ENCODE measurements at regions not wholly inside any gene's neighbourhood (a gene's known extent, or its start where the extent isn't known, plus 50 kb on each side); places are given as distances from the start of the nearest gene placed in this dataset.

- Histone ChIP-seq H3K9ac (ENCODE audit: insufficient read length, low read depth) (no peak overlapping the region), H3K27me3 (ENCODE audit: insufficient read depth, insufficient read length) (no peaks in the 10 kb centered on the region), H3K4me3 (ENCODE audit: insufficient read length, low read depth) (no peak overlapping the region), H3K4me1 (ENCODE audit: insufficient read depth, insufficient read length) (no peaks in the 10 kb centered on the region), H3K36me3 (ENCODE audit: insufficient read depth, insufficient read length, low read length) (no peaks in the 10 kb centered on the region), H3K9me3 (ENCODE audit: insufficient read depth, low read length) (no peaks in the 10 kb centered on the region)
- no peak for TF ChIP-seq YY1 (IDR thresholded peaks at IDR 0.05; ENCODE audit: insufficient read depth, insufficient read length)
- no peak for TF ChIP-seq SUZ12 (IDR thresholded peaks at IDR 0.05; ENCODE audit: extremely low read depth, insufficient read depth, insufficient read length)
- TF ChIP-seq ZNF274 (IDR thresholded peaks at IDR 0.05; ENCODE audit: low read depth, low read length), result no peak
- no peak for DNase-seq (ENCODE audit: low read depth, low spot score)
These were observed 86.1 kb downstream of the ZNF518B start for GRCh38 chr4:10371121-10371520.

GRCh38 chr4:10369517-10369916 lies 87.7 kb downstream of the ZNF518B start:
- Histone ChIP-seq H3K36me3 (ENCODE audit: insufficient read depth, insufficient read length, low read length) (no peaks in the 10 kb centered on the region), H3K9me3 (ENCODE audit: insufficient read depth, low read length) (no peaks in the 10 kb centered on the region), H3K4me3 (ENCODE audit: insufficient read length, low read depth) (no peak overlapping the region), H3K9ac (ENCODE audit: insufficient read length, low read depth) (no peak overlapping the region), H3K4me1 (ENCODE audit: insufficient read depth, insufficient read length) (no peaks in the 10 kb centered on the region), H3K27me3 (ENCODE audit: insufficient read depth, insufficient read length) (no peaks in the 10 kb centered on the region)
- no peak for TF ChIP-seq ZNF274 (IDR thresholded peaks at IDR 0.05; ENCODE audit: low read depth, low read length)
- no peak for TF ChIP-seq YY1 (IDR thresholded peaks at IDR 0.05; ENCODE audit: insufficient read depth, insufficient read length)
- no peak for TF ChIP-seq SUZ12 (IDR thresholded peaks at IDR 0.05; ENCODE audit: extremely low read depth, insufficient read depth, insufficient read length)
- no peak for DNase-seq (ENCODE audit: low read depth, low spot score)

- Histone ChIP-seq H3K36me3 (ENCODE audit: insufficient read depth, insufficient read length, low read length) (no peaks in the 10 kb centered on the region), H3K9ac (ENCODE audit: insufficient read length, low read depth) (no peak overlapping the region), H3K9me3 (ENCODE audit: insufficient read depth, low read length) (no peaks in the 10 kb centered on the region), H3K4me3 (ENCODE audit: insufficient read length, low read depth) (no peak overlapping the region), H3K27me3 (ENCODE audit: insufficient read depth, insufficient read length) (no peaks in the 10 kb centered on the region), H3K4me1 (ENCODE audit: insufficient read depth, insufficient read length) (no peaks in the 10 kb centered on the region)
- DNase-seq (ENCODE audit: low read depth, low spot score), result no peak
- no peak for TF ChIP-seq ZNF274 (IDR thresholded peaks at IDR 0.05; ENCODE audit: low read depth, low read length)
- no peak for TF ChIP-seq YY1 (IDR thresholded peaks at IDR 0.05; ENCODE audit: insufficient read depth, insufficient read length)
These were observed 90.6 kb downstream of the ZNF518B start for GRCh38 chr4:10366628-10367027.

- Histone ChIP-seq H3K9me3 (ENCODE audit: insufficient read depth, low read length) (no peaks in the 10 kb centered on the region), H3K27me3 (ENCODE audit: insufficient read depth, insufficient read length) (no peaks in the 10 kb centered on the region), H3K36me3 (ENCODE audit: insufficient read depth, insufficient read length, low read length) (no peaks in the 10 kb centered on the region), H3K9ac (ENCODE audit: insufficient read length, low read depth) (no peak overlapping the region), H3K4me1 (ENCODE audit: insufficient read depth, insufficient read length) (no peaks in the 10 kb centered on the region), H3K4me3 (ENCODE audit: insufficient read length, low read depth) (no peak overlapping the region)
- no peak for DNase-seq (ENCODE audit: low read depth, low spot score)
- TF ChIP-seq ZNF274 (IDR thresholded peaks at IDR 0.05; ENCODE audit: low read depth, low read length), result no peak
- no peak for TF ChIP-seq YY1 (IDR thresholded peaks at IDR 0.05; ENCODE audit: insufficient read depth, insufficient read length)
- no peak for TF ChIP-seq SUZ12 (IDR thresholded peaks at IDR 0.05; ENCODE audit: extremely low read depth, insufficient read depth, insufficient read length)
These were observed 93.0 kb downstream of the ZNF518B start for GRCh38 chr4:10364194-10364593.

GRCh38 chr4:10354746-10355145 lies 102.5 kb downstream of the ZNF518B start:
- H3K4me3 ChIP-seq (ENCODE audit: insufficient read length, low read depth), result no peak overlapping the region
- H3K9ac ChIP-seq (ENCODE audit: insufficient read length, low read depth), result no peak overlapping the region
- H3K9me3 ChIP-seq (ENCODE audit: insufficient read depth, low read length), result 0 out of 2 replicates have a peak, but pooled peaks cover 4% of the 10 kb centered on the region
- H3K27me3 ChIP-seq (ENCODE audit: insufficient read depth, insufficient read length), result no peaks in the 10 kb centered on the region
- no peaks in the 10 kb centered on the region for H3K36me3 ChIP-seq (ENCODE audit: insufficient read depth, insufficient read length, low read length)
- no peak for DNase-seq (ENCODE audit: low read depth, low spot score)
- no peaks in the 10 kb centered on the region for H3K4me1 ChIP-seq (ENCODE audit: insufficient read depth, insufficient read length)
- TF ChIP-seq SUZ12 (IDR thresholded peaks at IDR 0.05; ENCODE audit: extremely low read depth, insufficient read depth, insufficient read length) (no peak), YY1 (IDR thresholded peaks at IDR 0.05; ENCODE audit: insufficient read depth, insufficient read length) (no peak), ZNF274 (IDR thresholded peaks at IDR 0.05; ENCODE audit: low read depth, low read length) (no peak)

GRCh38 chr4:10354225-10354624 lies 103.0 kb downstream of the ZNF518B start:
- TF ChIP-seq ZNF274 (IDR thresholded peaks at IDR 0.05; ENCODE audit: low read depth, low read length) (no peak), SUZ12 (IDR thresholded peaks at IDR 0.05; ENCODE audit: extremely low read depth, insufficient read depth, insufficient read length) (no peak), YY1 (IDR thresholded peaks at IDR 0.05; ENCODE audit: insufficient read depth, insufficient read length) (no peak)
- Histone ChIP-seq H3K9me3 (ENCODE audit: insufficient read depth, low read length) (0 out of 2 replicates have a peak, but pooled peaks cover 4% of the 10 kb centered on the region), H3K4me3 (ENCODE audit: insufficient read length, low read depth) (no peak overlapping the region), H3K27me3 (ENCODE audit: insufficient read depth, insufficient read length) (no peaks in the 10 kb centered on the region), H3K36me3 (ENCODE audit: insufficient read depth, insufficient read length, low read length) (no peaks in the 10 kb centered on the region), H3K4me1 (ENCODE audit: insufficient read depth, insufficient read length) (no peaks in the 10 kb centered on the region), H3K9ac (ENCODE audit: insufficient read length, low read depth) (no peak overlapping the region)
- DNase-seq (ENCODE audit: low read depth, low spot score), result no peak

- DNase-seq (ENCODE audit: low read depth, low spot score), result no peak
- Histone ChIP-seq H3K36me3 (ENCODE audit: insufficient read depth, insufficient read length, low read length) (no peaks in the 10 kb centered on the region), H3K4me1 (ENCODE audit: insufficient read depth, insufficient read length) (no peaks in the 10 kb centered on the region), H3K9me3 (ENCODE audit: insufficient read depth, low read length) (0 out of 2 replicates have a peak, but pooled peaks cover 4% of the 10 kb centered on the region), H3K4me3 (ENCODE audit: insufficient read length, low read depth) (no peak overlapping the region), H3K27me3 (ENCODE audit: insufficient read depth, insufficient read length) (no peaks in the 10 kb centered on the region), H3K9ac (ENCODE audit: insufficient read length, low read depth) (no peak overlapping the region)
- TF ChIP-seq SUZ12 (IDR thresholded peaks at IDR 0.05; ENCODE audit: extremely low read depth, insufficient read depth, insufficient read length) (no peak), YY1 (IDR thresholded peaks at IDR 0.05; ENCODE audit: insufficient read depth, insufficient read length) (no peak), ZNF274 (IDR thresholded peaks at IDR 0.05; ENCODE audit: low read depth, low read length) (no peak)
These were observed 104.1 kb downstream of the ZNF518B start for GRCh38 chr4:10353110-10353509.

All from NT2/D1 (cell line).